SK-N-DZ (cell line): ENCODE measurements at regions not wholly inside any gene's neighbourhood (a gene's known extent, or its start where the extent isn't known, plus 50 kb on each side); places are given as distances from the start of the nearest gene placed in this dataset.

Experiments used
- DNase-seq: peaks from one replicate; pipeline ENCODE4 v3.0.0-alpha.2; 2015; ENCODE audit warnings: low spot score

DNA sequence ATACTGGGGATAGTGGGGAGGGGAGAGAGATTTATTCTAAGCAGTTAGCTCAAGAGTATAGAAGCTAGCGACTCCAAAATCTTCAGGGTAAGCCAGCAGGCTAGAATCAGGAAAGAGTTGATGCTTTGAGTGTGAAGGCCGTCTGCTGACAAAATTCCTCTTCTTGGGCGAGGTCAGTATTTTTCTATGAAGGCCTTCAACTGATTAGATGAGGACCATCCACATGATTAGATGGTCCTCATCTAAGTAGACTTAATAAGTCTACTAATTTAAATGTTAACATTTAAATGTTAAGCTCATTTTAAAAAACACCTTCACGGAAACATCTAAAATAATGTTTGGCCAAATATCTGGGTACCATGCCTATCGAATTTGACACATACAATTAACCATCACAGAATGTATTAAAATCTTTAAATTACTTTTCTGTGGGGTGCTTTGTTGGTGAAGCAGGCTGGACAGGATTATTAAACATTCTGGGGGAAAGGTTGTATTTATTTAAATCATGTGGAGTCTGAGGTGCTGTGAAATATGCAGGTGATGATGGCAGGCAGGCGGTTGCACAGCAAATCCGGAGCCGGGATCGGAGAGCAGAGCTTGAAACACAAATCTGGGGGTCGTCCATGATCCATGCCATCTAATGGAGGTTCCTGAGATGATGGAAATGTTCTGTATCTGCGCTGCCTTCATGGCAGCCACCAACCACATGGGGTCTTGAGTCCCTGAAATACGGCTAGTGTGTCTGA lies 49.8 kb upstream of the ADORA2B start:
- no peak for DNase-seq
